Astrocyte (in vitro differentiated cells and primary cell): ENCODE measurements at regions not wholly inside any gene's neighbourhood (a gene's known extent, or its start where the extent isn't known, plus 50 kb on each side); places are given as distances from the start of the nearest gene placed in this dataset.

Experiments used
- CTCF ChIP-seq: IDR thresholded peaks from 2 replicates; pipeline ENCODE4 v1.5.1; 2011; ENCODE audit warnings: low read depth, mild to moderate bottlenecking, inconsistent platforms, low read length, moderate library complexity; ENCODE audit not compliant: insufficient read depth
- EZH2 ChIP-seq: IDR thresholded peaks from 2 replicates; pipeline ENCODE4 v1.6.1; 2012; ENCODE audit warnings: mild to moderate bottlenecking, low read length, inconsistent platforms; ENCODE audit not compliant: insufficient read depth

GRCh38 chr4:26212528-26212927 is 108.3 kb upstream of the RBPJ start:
- TF ChIP-seq CTCF = no peak
- no peak for TF ChIP-seq EZH2
